HepG2 (cell line): ENCODE measurements at regions not wholly inside any gene's neighbourhood (a gene's known extent, or its start where the extent isn't known, plus 50 kb on each side); places are given as distances from the start of the nearest gene placed in this dataset.
A peak's percentile ranks its signal among the peaks of the same experiment; 100 is the strongest.

ENCODE experiments used
- ATF5 ChIP-seq: sonication (generic); formaldehyde crosslinking; IDR thresholded peaks from 2 replicates; pipeline ENCODE4 v1.4.0; 2020; ENCODE audit warnings: mild to moderate bottlenecking, low read depth, missing genetic modification reagents
- ATF7-NPFF ChIP-seq: sonication (generic); formaldehyde crosslinking; IDR thresholded peaks from 2 replicates; pipeline ENCODE4 v1.8.1; 2023; ENCODE audit warnings: mild to moderate bottlenecking, low read depth, missing genetic modification reagents, moderate library complexity
- CENPT ChIP-seq: sonication (generic); formaldehyde crosslinking; IDR thresholded peaks from 2 replicates; pipeline ENCODE4 v1.8.0; 2022; ENCODE audit warnings: low read depth, mild to moderate bottlenecking, moderate library complexity, missing genetic modification reagents
- CREB1 ChIP-seq, 2 experiments: fragments of 450-650 bp in 1 of 2; IDR thresholded peaks; 2 replicates each; pipeline ENCODE4 v1.6.1; 2016 to 2017; ENCODE audit warnings: control low read depth in 1 of 2, mild to moderate bottlenecking in 1 of 2, missing compliant biosample characterization in 1 of 2, missing genetic modification characterization in 1 of 2
- MAFK ChIP-seq, 2 experiments: IDR thresholded peaks in 1 of 2; conservative IDR thresholded peaks in 1 of 2; 2 replicates each; pipeline ENCODE4 v1.6.1; 2011; ENCODE audit warnings: improper control_type of control experiment in 2 of 2, low read length in 2 of 2
- NR2F6 ChIP-seq, 2 experiments: IDR thresholded peaks; 2 replicates each; pipeline ENCODE4 v1.6.1; 2016; ENCODE audit warnings: antibody characterized with exemption in 1 of 2, mild to moderate bottlenecking in 1 of 2
- PATZ1 ChIP-seq: sonication (generic); formaldehyde crosslinking; IDR thresholded peaks from 2 replicates; pipeline ENCODE4 v1.4.0; 2020; ENCODE audit warnings: missing genetic modification reagents
- PAX8 ChIP-seq: sonication (generic); formaldehyde crosslinking; IDR thresholded peaks from 2 replicates; pipeline ENCODE4 v1.8.0; 2022; ENCODE audit warnings: mild to moderate bottlenecking, missing genetic modification reagents, borderline replicate concordance
- PRMT3 ChIP-seq: sonication (generic); formaldehyde crosslinking; IDR thresholded peaks from 2 replicates; pipeline ENCODE4 v1.8.1; 2022; ENCODE audit warnings: low read depth, mild to moderate bottlenecking, moderate library complexity, missing genetic modification reagents, borderline replicate concordance
- SETDB1 ChIP-seq: sonication (generic); formaldehyde crosslinking; IDR thresholded peaks from 2 replicates; pipeline ENCODE4 v1.5.1; 2020; ENCODE audit warnings: missing genetic modification reagents, mild to moderate bottlenecking, borderline replicate concordance
- SKI ChIP-seq: fragments of 450-650 bp; IDR thresholded peaks from one replicate; pipeline ENCODE4 v1.6.1; 2018; ENCODE audit warnings: mild to moderate bottlenecking; ENCODE audit not compliant: partially characterized antibody
- SMC3 ChIP-seq: IDR thresholded peaks from 2 replicates; pipeline ENCODE4 v1.6.1; 2011; ENCODE audit warnings: low read length, improper control_type of control experiment
- TARDBP ChIP-seq: sonication (generic); formaldehyde crosslinking; IDR thresholded peaks from 2 replicates; pipeline ENCODE4 v1.8.0; 2022; ENCODE audit warnings: mild to moderate bottlenecking, missing genetic modification reagents
- ZBTB14 ChIP-seq: sonication (generic); formaldehyde crosslinking; IDR thresholded peaks from 2 replicates; pipeline ENCODE4 v1.4.0; 2020; ENCODE audit warnings: missing genetic modification reagents
- ZBTB40 ChIP-seq, 2 experiments: fragments of 450-650 bp in 1 of 2; sonication (generic) in 1 of 2; formaldehyde crosslinking in 1 of 2; IDR thresholded peaks; 2 replicates each; pipeline versions ENCODE4 v1.6.1 to v1.8.0; 2016 to 2022; ENCODE audit warnings: antibody characterized with exemption in 1 of 2, mild to moderate bottlenecking in 1 of 2, missing genetic modification reagents in 1 of 2
- ZNF782 ChIP-seq: sonication (generic); formaldehyde crosslinking; IDR thresholded peaks from 2 replicates; pipeline ENCODE4 v1.4.0; 2020; ENCODE audit warnings: missing genetic modification reagents, mild to moderate bottlenecking, borderline replicate concordance

GRCh38 chr5:40442346-40442745 lies 237.4 kb upstream of the PTGER4 start (continued):
- TF ChIP-seq PATZ1 (CRISPR knock-in tag), result no peak
- TF ChIP-seq ZBTB40 (IDR thresholded peaks at IDR 0.05), result no peak
- TF ChIP-seq ZBTB40 (CRISPR knock-in tag; IDR thresholded peaks at IDR 0.05), result no peak
- no peak for TF ChIP-seq ZNF782 (CRISPR knock-in tag)
- no peak for TF ChIP-seq ATF5
- TF ChIP-seq SMC3, result no peak
- TF ChIP-seq SKI, result no peak
- TF ChIP-seq MAFK (conservative IDR thresholded peaks at IDR 0.05 in 1 of 2, IDR thresholded peaks at IDR 0.05 in 1 of 2; ENCODE audit: low read length in 2 of 2), result no peak
- no peak for TF ChIP-seq ZBTB14 (CRISPR knock-in tag)
- no peak for TF ChIP-seq CREB1 (IDR thresholded peaks at IDR 0.05)
- TF ChIP-seq CREB1 (CRISPR knock-in tag; IDR thresholded peaks at IDR 0.05), result peak; percentile 31; the same call in 1 of the 2 replicates
- no peak for TF ChIP-seq ATF7-NPFF (CRISPR knock-in tag)
- TF ChIP-seq PAX8 (CRISPR knock-in tag), result no peak
- TF ChIP-seq SETDB1 (CRISPR knock-in tag), result no peak
- no peak for TF ChIP-seq PRMT3
- peak; percentile 18; the same call in 1 of the 2 replicates for TF ChIP-seq NR2F6 (IDR thresholded peaks at IDR 0.05)
- TF ChIP-seq NR2F6 (CRISPR knock-in tag; IDR thresholded peaks at IDR 0.05), result 0 out of 2 replicates have a peak, but pooled peaks have one; percentile 46
- TF ChIP-seq TARDBP (CRISPR knock-in tag), result no peak
- no peak for TF ChIP-seq CENPT (CRISPR knock-in tag)
